Spleen (tissue), 11 donors: ENCODE measurements at regions not wholly inside any gene's neighbourhood (a gene's known extent, or its start where the extent isn't known, plus 50 kb on each side); places are given as distances from the start of the nearest gene placed in this dataset.

Experiments used
- DNase-seq: peaks from one replicate; pipeline ENCODE4 v3.0.0-alpha.2; 2020
- H3K27ac ChIP-seq, 8 donors: fragments of 200-600 bp; sonication (generic) in 7 of 8; 1 replicate in 4 of 8; 2 replicates in 4 of 8; pipeline versions ENCODE4 v1.5.0 to v1.8.0; 2016 to 2021; ENCODE audit warnings: inconsistent platforms in 4 of 8, mild to moderate bottlenecking in 4 of 8, moderate library complexity in 1 of 8
- H3K27me3 ChIP-seq, 7 donors: fragments of 200-600 bp; sonication (generic) in 6 of 7; replicated peaks in 1 of 7; 1 replicate in 4 of 7; 2 replicates in 3 of 7; pipeline versions ENCODE4 v1.5.0 to v1.8.0; 2016 to 2021; ENCODE audit warnings: inconsistent platforms in 3 of 7, mild to moderate bottlenecking in 1 of 7
- H3K36me3 ChIP-seq, 6 donors: fragments of 200-600 bp; sonication (generic) in 5 of 6; 1 replicate in 4 of 6; 2 replicates in 2 of 6; pipeline versions ENCODE4 v1.5.0 to v1.8.0; 2016 to 2021; ENCODE audit warnings: inconsistent platforms in 2 of 6
- H3K4me1 ChIP-seq, 6 donors: fragments of 200-600 bp; sonication (generic) in 5 of 6; 1 replicate in 3 of 6; 2 replicates in 3 of 6; pipeline versions ENCODE4 v1.5.0 to v1.8.0; 2016 to 2021; ENCODE audit warnings: inconsistent platforms in 3 of 6
- H3K4me3 ChIP-seq, 8 donors: fragments of 200-600 bp; sonication (generic) in 7 of 8; 1 replicate in 4 of 8; 2 replicates in 4 of 8; pipeline versions ENCODE4 v1.5.0 to v1.8.0; 2016 to 2021; ENCODE audit warnings: inconsistent platforms in 4 of 8, mild to moderate bottlenecking in 4 of 8, moderate library complexity in 2 of 8
- H3K9me3 ChIP-seq, 8 donors: fragments of 200-600 bp; sonication (generic) in 7 of 8; 1 replicate in 4 of 8; 2 replicates in 4 of 8; pipeline versions ENCODE4 v1.5.0 to v1.8.0; 2016 to 2021; ENCODE audit warnings: inconsistent platforms in 4 of 8
- POLR2A ChIP-seq, 3 donors: fragments of 450-650 bp; IDR thresholded peaks; one replicate each; pipeline ENCODE4 v1.5.1; 2017; ENCODE audit warnings: antibody characterized with exemption in 3 of 3, mild to moderate bottlenecking in 1 of 3
- POLR2AphosphoS5 ChIP-seq, 3 donors: sonication (generic); formaldehyde crosslinking; IDR thresholded peaks; one replicate each; pipeline ENCODE4 v1.5.1; 2017; ENCODE audit warnings: antibody characterized with exemption in 3 of 3
- WGBS, 5 donors: extraction: QIAGEN DNeasy Blood & Tissue Kit in 3 of 5; methylation state at CpG; one replicate each; pipeline versions ENCODE4 v1.1.5 to v1.1.7; 2013 to 2018; 5-methylcytosine and 5-hydroxymethylcytosine counted together
- intact Hi-C: fragments of 100-400 bp; cut with DNase I; formaldehyde crosslinking; loops from one replicate; pipeline ENCODE4 v1.15.0; 2023; ENCODE audit warnings: low total_unique reads
- TF ChIP-seq, protein P1 (sequence below), 11 experiments: fragments of 200-600 bp in 7 of 11; fragments of 450-650 bp in 4 of 11; sonication (generic) in 4 of 11; IDR thresholded peaks in 8 of 11; conservative IDR thresholded peaks in 3 of 11; 1 replicate in 7 of 11; 2 replicates in 4 of 11; pipeline versions ENCODE4 v1.4.0 to v1.8.0; 2016 to 2021; ENCODE audit warnings: antibody characterized with exemption in 11 of 11, inconsistent platforms in 4 of 11, mild to moderate bottlenecking in 1 of 11
- donor health status: healthy with polysubstance abuse.
- donor health status: DM: no; HTN: no; CAD: no; lungs with moderate emphysema.
- donor health status: DM: no; HTN: no; CAD: no.
- donor health status: Bipolar disorder and iron deficiency.
- donor health status: healthy.
- donor health status: DM: no; HTN: no; CAD: no.
- donor health status: DM: yes; HTN: yes; CAD: no.

DNA sequence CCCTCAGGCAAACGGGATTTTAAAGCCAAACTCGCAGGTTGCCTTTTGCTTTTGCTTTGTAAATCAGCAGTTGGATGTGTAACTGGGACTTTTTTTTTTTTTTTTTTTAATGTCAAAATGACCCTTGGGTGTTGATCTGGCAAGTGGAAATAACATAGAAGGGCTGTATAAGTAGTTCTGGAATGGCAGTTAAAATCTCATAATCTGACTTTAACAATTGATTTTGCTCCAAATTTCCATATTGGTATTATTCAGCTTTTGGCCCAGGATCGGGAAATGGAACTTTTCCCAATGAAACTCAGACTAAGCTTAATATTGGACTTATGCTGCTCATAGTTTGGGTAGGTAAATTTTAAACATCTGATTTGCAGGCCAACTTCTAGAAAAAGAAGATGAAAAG, 346.8 kb upstream of the NUDT12 start:
- H3K4me1 ChIP-seq: no peaks in the 10 kb centered on the region
- no peaks in the 10 kb centered on the region for H3K27me3 ChIP-seq
- WGBS, 5 donors: 75 to 85% (median 83%) methylated on average over 3 of the region's 3 CpGs
- H3K4me3 ChIP-seq: no peak overlapping the region
- intact Hi-C loops: no loop called here
- TF ChIP-seq POLR2AphosphoS5 (IDR thresholded peaks at IDR 0.05) (no peak), POLR2A (IDR thresholded peaks at IDR 0.05) (no peak)
- TF ChIP-seq, protein P1, sequence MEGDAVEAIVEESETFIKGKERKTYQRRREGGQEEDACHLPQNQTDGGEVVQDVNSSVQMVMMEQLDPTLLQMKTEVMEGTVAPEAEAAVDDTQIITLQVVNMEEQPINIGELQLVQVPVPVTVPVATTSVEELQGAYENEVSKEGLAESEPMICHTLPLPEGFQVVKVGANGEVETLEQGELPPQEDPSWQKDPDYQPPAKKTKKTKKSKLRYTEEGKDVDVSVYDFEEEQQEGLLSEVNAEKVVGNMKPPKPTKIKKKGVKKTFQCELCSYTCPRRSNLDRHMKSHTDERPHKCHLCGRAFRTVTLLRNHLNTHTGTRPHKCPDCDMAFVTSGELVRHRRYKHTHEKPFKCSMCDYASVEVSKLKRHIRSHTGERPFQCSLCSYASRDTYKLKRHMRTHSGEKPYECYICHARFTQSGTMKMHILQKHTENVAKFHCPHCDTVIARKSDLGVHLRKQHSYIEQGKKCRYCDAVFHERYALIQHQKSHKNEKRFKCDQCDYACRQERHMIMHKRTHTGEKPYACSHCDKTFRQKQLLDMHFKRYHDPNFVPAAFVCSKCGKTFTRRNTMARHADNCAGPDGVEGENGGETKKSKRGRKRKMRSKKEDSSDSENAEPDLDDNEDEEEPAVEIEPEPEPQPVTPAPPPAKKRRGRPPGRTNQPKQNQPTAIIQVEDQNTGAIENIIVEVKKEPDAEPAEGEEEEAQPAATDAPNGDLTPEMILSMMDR (IDR thresholded peaks at IDR 0.05 in 8 of 11, conservative IDR thresholded peaks at IDR 0.05 in 3 of 11): no peak
- H3K9me3 ChIP-seq: peaks cover 0 to 3% (median 0%) of the 10 kb centered on the region in 8 donors
- H3K27ac ChIP-seq: no peak overlapping the region
- H3K36me3 ChIP-seq: no peaks in the 10 kb centered on the region
- no peak for DNase-seq

DNA sequence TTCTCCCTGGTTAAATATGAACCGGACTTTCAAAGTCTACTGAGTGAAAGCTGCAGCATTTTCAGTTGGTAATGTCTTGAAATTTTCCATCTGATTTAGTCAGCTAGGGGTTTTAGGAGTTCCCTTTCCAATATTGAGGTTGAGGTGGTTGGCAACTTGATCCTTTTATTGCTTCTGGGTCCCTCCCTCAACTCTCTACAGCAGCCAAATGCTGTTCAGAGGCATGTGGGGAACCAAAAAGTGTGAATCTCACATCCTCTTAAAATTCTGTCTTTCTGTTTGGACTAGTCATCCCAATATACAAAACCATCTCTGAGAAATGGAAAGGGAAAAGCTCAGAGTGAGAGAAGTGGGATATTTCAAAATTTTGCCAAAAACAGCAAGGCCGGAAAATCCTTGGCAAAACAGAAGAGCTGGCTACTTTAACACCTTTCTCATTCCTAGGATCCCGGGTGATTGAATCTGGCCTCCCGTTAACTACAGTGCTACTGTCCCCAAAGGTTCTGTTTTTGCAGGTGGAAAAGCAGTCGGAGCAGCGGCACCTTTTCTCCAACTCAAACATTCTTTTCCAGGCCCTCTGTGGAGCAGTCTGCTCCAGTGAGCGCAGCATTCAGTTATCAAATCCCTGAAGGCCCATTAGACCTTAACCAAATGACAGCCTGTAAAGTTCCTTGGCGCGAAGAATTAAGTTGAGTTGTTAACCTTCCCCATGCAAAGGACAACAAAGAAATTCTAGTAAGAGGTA, 345.9 kb upstream of the NUDT12 start:
- DNase-seq: no peak
- TF ChIP-seq POLR2A (IDR thresholded peaks at IDR 0.05): no peak
- TF ChIP-seq, protein P1 (IDR thresholded peaks at IDR 0.05 in 8 of 11, conservative IDR thresholded peaks at IDR 0.05 in 3 of 11): no peak
- TF ChIP-seq POLR2AphosphoS5 (IDR thresholded peaks at IDR 0.05): no peak
- 66 to 76% (median 72%) methylated on average over 9 of the region's 9 CpGs for WGBS, 5 donors
- no peak overlapping the region for H3K4me3 ChIP-seq
- H3K27me3 ChIP-seq: no peaks in the 10 kb centered on the region
- intact Hi-C loops: no loop called here
- H3K4me1 ChIP-seq: no peaks in the 10 kb centered on the region
- H3K9me3 ChIP-seq: peaks cover 0 to 11% (median 0%) of the 10 kb centered on the region in 8 donors
- H3K27ac ChIP-seq: no peak overlapping the region
- H3K36me3 ChIP-seq: no peaks in the 10 kb centered on the region

DNA sequence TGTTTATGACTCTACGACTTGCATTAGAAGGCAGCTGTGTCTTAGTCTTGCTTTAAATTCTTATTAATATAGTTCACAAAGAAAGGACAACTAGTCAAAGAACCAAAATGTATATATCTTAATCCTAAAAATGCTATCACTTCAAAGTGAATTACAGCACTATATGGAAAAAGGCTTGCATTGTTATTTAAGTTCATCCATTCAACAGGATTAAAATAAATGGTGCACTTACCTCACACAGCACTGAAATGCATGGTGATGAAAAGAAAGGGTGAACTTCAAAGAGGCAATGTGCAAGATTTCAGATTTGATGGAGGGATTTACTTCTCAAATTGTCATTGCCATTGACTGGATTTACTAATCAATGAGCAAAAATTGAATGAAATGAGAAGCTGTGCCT, 344.4 kb upstream of the NUDT12 start:
- WGBS, 5 donors: 0 to 80% (median 42%) methylated on average over 1 of the region's 1 CpG
- TF ChIP-seq, protein P1 (IDR thresholded peaks at IDR 0.05 in 8 of 11, conservative IDR thresholded peaks at IDR 0.05 in 3 of 11): no peak
- TF ChIP-seq POLR2AphosphoS5 (IDR thresholded peaks at IDR 0.05) (no peak), POLR2A (IDR thresholded peaks at IDR 0.05) (no peak)
- Histone ChIP-seq H3K36me3 (no peaks in the 10 kb centered on the region), H3K27ac (no peak overlapping the region), H3K4me1 (no peaks in the 10 kb centered on the region), H3K4me3 (no peak overlapping the region), H3K9me3 (peaks cover 0 to 17% (median under 1%) of the 10 kb centered on the region in 8 donors), H3K27me3 (no peaks in the 10 kb centered on the region)
- intact Hi-C loops: no loop called here
- DNase-seq: no peak

DNA sequence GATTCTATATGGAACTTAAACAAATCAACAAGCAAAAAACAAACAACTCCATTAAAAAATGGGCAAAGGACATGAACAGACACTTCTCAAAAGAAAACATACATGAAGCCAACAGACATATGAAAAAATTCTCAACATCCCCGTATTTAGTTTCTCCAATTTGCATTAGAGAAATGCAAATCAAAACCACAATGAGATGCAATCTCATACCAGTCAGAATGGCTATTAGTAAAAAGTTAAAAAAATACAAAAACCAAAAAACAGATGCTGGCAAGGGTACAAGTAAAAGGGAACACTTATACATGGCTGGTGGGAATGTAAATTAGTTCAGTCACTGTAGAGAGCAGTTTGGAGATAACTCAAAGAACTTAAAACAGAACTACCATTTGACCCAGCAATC, 342.1 kb upstream of the NUDT12 start:
- Histone ChIP-seq H3K4me1 (no peaks in the 10 kb centered on the region), H3K27me3 (no peaks in the 10 kb centered on the region), H3K9me3 (peaks cover 0 to 26% (median 6%) of the 10 kb centered on the region in 8 donors), H3K27ac (no peak overlapping the region), H3K36me3 (no peaks in the 10 kb centered on the region), H3K4me3 (no peak overlapping the region)
- no peak for DNase-seq
- TF ChIP-seq, protein P1 (IDR thresholded peaks at IDR 0.05 in 8 of 11, conservative IDR thresholded peaks at IDR 0.05 in 3 of 11): no peak
- TF ChIP-seq POLR2AphosphoS5 (IDR thresholded peaks at IDR 0.05) (no peak), POLR2A (IDR thresholded peaks at IDR 0.05) (no peak)
- intact Hi-C loops: no loop called here
- WGBS, 5 donors: 71 to 85% (median 78%) methylated on average over 1 of the region's 1 CpG
